ENCODE measurements at regions not wholly inside any gene's neighbourhood (a gene's known extent, or its start where the extent isn't known, plus 50 kb on each side); places are given as distances from the start of the nearest gene placed in this dataset.
A peak's percentile ranks its signal among the peaks of the same experiment; 100 is the strongest.

- no peak for DNase-seq
Measured at GRCh38 chr7:118580743-118581382, 356.4 kb downstream of the ANKRD7 start.

GRCh38 chr7:118583641-118584040, 359.1 kb downstream of the ANKRD7 start:
- DNase-seq: peak; percentile 97

GRCh38 chr7:118586248-118586647, 361.7 kb downstream of the ANKRD7 start:
- DNase-seq: no peak

- DNase-seq: peak; percentile 3
Measured at GRCh38 chr7:118590107-118590506, 365.6 kb downstream of the ANKRD7 start.

- DNase-seq: no peak
Measured at GRCh38 chr7:118602090-118602489, 377.6 kb downstream of the ANKRD7 start.

GRCh38 chr7:118606602-118607001, 382.1 kb downstream of the ANKRD7 start:
- DNase-seq: no peak

GRCh38 chr7:118609207-118609606, 384.7 kb downstream of the ANKRD7 start:
- no peak for DNase-seq

- no peak for DNase-seq
Measured at GRCh38 chr7:118615681-118616080, 391.2 kb downstream of the ANKRD7 start.

GRCh38 chr7:118621810-118622360, 397.4 kb downstream of the ANKRD7 start:
- DNase-seq: no peak

- DNase-seq: no peak
Measured at GRCh38 chr7:118626739-118627138, 402.2 kb downstream of the ANKRD7 start.

- DNase-seq: no peak
Measured at GRCh38 chr7:118627467-118627866, 403.0 kb downstream of the ANKRD7 start.

GRCh38 chr7:118629898-118630438, 405.5 kb downstream of the ANKRD7 start:
- DNase-seq: no peak

GRCh38 chr7:118642396-118642795, 417.9 kb downstream of the ANKRD7 start:
- DNase-seq: no peak

GRCh38 chr7:118644346-118644745, 419.8 kb downstream of the ANKRD7 start:
- DNase-seq: no peak

GRCh38 chr7:118648002-118648401, 423.5 kb downstream of the ANKRD7 start:
- no peak for DNase-seq

- DNase-seq: no peak
Measured at GRCh38 chr7:118657391-118658005, 433.0 kb downstream of the ANKRD7 start.

GRCh38 chr7:118662266-118662665, 437.8 kb downstream of the ANKRD7 start:
- DNase-seq: no peak

- DNase-seq: no peak
Measured at GRCh38 chr7:118664498-118664897, 440.0 kb downstream of the ANKRD7 start.

GRCh38 chr7:118671149-118671548, 446.6 kb downstream of the ANKRD7 start:
- DNase-seq: no peak

- DNase-seq: no peak
Measured at GRCh38 chr7:118684796-118685195, 460.3 kb downstream of the ANKRD7 start.

GRCh38 chr7:118689403-118689802, 464.9 kb downstream of the ANKRD7 start:
- no peak for DNase-seq

- DNase-seq: no peak
Measured at GRCh38 chr7:118696879-118697278, 472.4 kb downstream of the ANKRD7 start.

GRCh38 chr7:118699222-118699621, 474.7 kb downstream of the ANKRD7 start:
- no peak for DNase-seq

GRCh38 chr7:118708741-118709140, 484.2 kb downstream of the ANKRD7 start:
- no peak for DNase-seq

All from DMS 273 treated with DMSO at 0.1 percent for 48 hours (cell line).